ENCODE measurements at regions not wholly inside any gene's neighbourhood (a gene's known extent, or its start where the extent isn't known, plus 50 kb on each side); places are given as distances from the start of the nearest gene placed in this dataset.

GRCh38 chrX:6386837-6387236 lies 148.1 kb downstream of the VCX3A start:
- Histone ChIP-seq H3K9me3 (ENCODE audit: insufficient read depth, low read depth) (no peaks in the 10 kb centered on the region), H3K27ac (no peak overlapping the region), H3K27me3 (ENCODE audit: insufficient read depth, low read depth) (no peaks in the 10 kb centered on the region), H3K9me2 (ENCODE audit: insufficient read depth) (no peaks in the 10 kb centered on the region), H3K4me2 (no peak overlapping the region), H3K79me2 (ENCODE audit: low read depth) (no peaks in the 10 kb centered on the region), H3K4me1 (replicated peaks; ENCODE audit: insufficient read depth) (no peaks in the 10 kb centered on the region), H4K20me1 (ENCODE audit: insufficient read depth) (no peaks in the 10 kb centered on the region), H3K4me3 (no peak overlapping the region), H3K36me3 (ENCODE audit: low read depth) (no peaks in the 10 kb centered on the region), H2AFZ (no peak overlapping the region), H3F3A (ENCODE audit: insufficient read depth, low read depth) (no peaks in the 10 kb centered on the region)
- POLR2A ChIA-PET (ENCODE audit: unreplicated experiment) = no interaction called here
- CTCF ChIA-PET = no interaction called here
- intact Hi-C loops (cut with micrococcal nuclease; ENCODE audit: unreplicated experiment) = no loop called here
- BruUV-seq (replicated peaks) = no TSS peak
- TF ChIP-seq CTCF (conservative IDR thresholded peaks at IDR 0.05) = no peak
- no peak for TF ChIP-seq EZH2 (IDR thresholded peaks at IDR 0.05; ENCODE audit: low read depth)
- no peak for DNase-seq

- no peaks in the 10 kb centered on the region for H3K27me3 ChIP-seq (ENCODE audit: insufficient read depth, low read depth)
- no peak overlapping the region for H3K4me3 ChIP-seq
- no TSS peak for BruUV-seq (replicated peaks)
- H3K4me1 ChIP-seq (replicated peaks; ENCODE audit: insufficient read depth) = no peaks in the 10 kb centered on the region
- intact Hi-C loops (cut with micrococcal nuclease; ENCODE audit: unreplicated experiment) = no loop called here
- CTCF ChIA-PET = no interaction called here
- DNase-seq = no peak
- no peak overlapping the region for H3K4me2 ChIP-seq
- no peaks in the 10 kb centered on the region for H3K9me3 ChIP-seq (ENCODE audit: insufficient read depth, low read depth)
- no peak overlapping the region for H3K27ac ChIP-seq
- H2AFZ ChIP-seq = no peak overlapping the region
- no peaks in the 10 kb centered on the region for H4K20me1 ChIP-seq (ENCODE audit: insufficient read depth)
- POLR2A ChIA-PET (ENCODE audit: unreplicated experiment) = no interaction called here
- TF ChIP-seq CTCF (conservative IDR thresholded peaks at IDR 0.05) (no peak), EZH2 (IDR thresholded peaks at IDR 0.05; ENCODE audit: low read depth) (no peak)
- H3K79me2 ChIP-seq (ENCODE audit: low read depth) = no peaks in the 10 kb centered on the region
- H3F3A ChIP-seq (ENCODE audit: insufficient read depth, low read depth) = no peaks in the 10 kb centered on the region
- H3K9me2 ChIP-seq (ENCODE audit: insufficient read depth) = no peaks in the 10 kb centered on the region
- no peaks in the 10 kb centered on the region for H3K36me3 ChIP-seq (ENCODE audit: low read depth)
Observed at GRCh38 chrX:6384921-6385320, 150.0 kb downstream of the VCX3A start.

GRCh38 chrX:6384371-6384770 lies 150.5 kb downstream of the VCX3A start:
- H4K20me1 ChIP-seq (ENCODE audit: insufficient read depth) = no peaks in the 10 kb centered on the region
- intact Hi-C loops (cut with micrococcal nuclease; ENCODE audit: unreplicated experiment) = no loop called here
- H3K36me3 ChIP-seq (ENCODE audit: low read depth) = no peaks in the 10 kb centered on the region
- TF ChIP-seq EZH2 (IDR thresholded peaks at IDR 0.05; ENCODE audit: low read depth) (no peak), CTCF (conservative IDR thresholded peaks at IDR 0.05) (no peak)
- H3K27ac ChIP-seq = no peak overlapping the region
- H3K4me2 ChIP-seq = no peak overlapping the region
- POLR2A ChIA-PET (ENCODE audit: unreplicated experiment) = no interaction called here
- no peaks in the 10 kb centered on the region for H3K9me3 ChIP-seq (ENCODE audit: insufficient read depth, low read depth)
- no peaks in the 10 kb centered on the region for H3K79me2 ChIP-seq (ENCODE audit: low read depth)
- no TSS peak for BruUV-seq (replicated peaks)
- no peak overlapping the region for H3K4me3 ChIP-seq
- no peaks in the 10 kb centered on the region for H3K4me1 ChIP-seq (replicated peaks; ENCODE audit: insufficient read depth)
- H3F3A ChIP-seq (ENCODE audit: insufficient read depth, low read depth) = no peaks in the 10 kb centered on the region
- H3K27me3 ChIP-seq (ENCODE audit: insufficient read depth, low read depth) = no peaks in the 10 kb centered on the region
- H3K9me2 ChIP-seq (ENCODE audit: insufficient read depth) = no peaks in the 10 kb centered on the region
- no peak overlapping the region for H2AFZ ChIP-seq
- DNase-seq = no peak
- CTCF ChIA-PET = no interaction called here
